AG04449 (cell line): ENCODE measurements at regions not wholly inside any gene's neighbourhood (a gene's known extent, or its start where the extent isn't known, plus 50 kb on each side); places are given as distances from the start of the nearest gene placed in this dataset.

Experiments used
- CTCF ChIA-PET: fragments of 350-600 bp; formaldehyde crosslinking; extraction: SDS; loops from one replicate; lab custom pipeline; 2021; ENCODE audit warnings: antibody characterized with exemption; lab: Yijun Ruan, JAX
- POLR2A ChIA-PET: fragments of 400-600, 350-600 bp; formaldehyde crosslinking; extraction: SDS; loops from one replicate; lab custom pipeline; 2020; ENCODE audit warnings: antibody characterized with exemption, inconsistent platforms; lab: Yijun Ruan, JAX
- DNase-seq: peaks from one replicate; pipeline ENCODE4 v3.0.0-alpha.2; 2010; ENCODE audit warnings: low read depth, low spot score
- H3K4me3 ChIP-seq: 2 replicates; pipeline ENCODE4 v1.5.1; 2011; ENCODE audit warnings: low read depth, mild to moderate bottlenecking, control low read depth, low read length
- TF ChIP-seq, protein P1 (sequence below): IDR thresholded peaks from one replicate; pipeline ENCODE4 v1.5.1; 2011; ENCODE audit warnings: mild to moderate bottlenecking, moderate library complexity, low read length, control low read depth, inconsistent platforms; ENCODE audit not compliant: insufficient read depth; ENCODE audit errors: missing control alignments

GRCh38 chr4:162959046-162959445 is 207.6 kb downstream of the NAF1 start:
- TF ChIP-seq, protein P1, sequence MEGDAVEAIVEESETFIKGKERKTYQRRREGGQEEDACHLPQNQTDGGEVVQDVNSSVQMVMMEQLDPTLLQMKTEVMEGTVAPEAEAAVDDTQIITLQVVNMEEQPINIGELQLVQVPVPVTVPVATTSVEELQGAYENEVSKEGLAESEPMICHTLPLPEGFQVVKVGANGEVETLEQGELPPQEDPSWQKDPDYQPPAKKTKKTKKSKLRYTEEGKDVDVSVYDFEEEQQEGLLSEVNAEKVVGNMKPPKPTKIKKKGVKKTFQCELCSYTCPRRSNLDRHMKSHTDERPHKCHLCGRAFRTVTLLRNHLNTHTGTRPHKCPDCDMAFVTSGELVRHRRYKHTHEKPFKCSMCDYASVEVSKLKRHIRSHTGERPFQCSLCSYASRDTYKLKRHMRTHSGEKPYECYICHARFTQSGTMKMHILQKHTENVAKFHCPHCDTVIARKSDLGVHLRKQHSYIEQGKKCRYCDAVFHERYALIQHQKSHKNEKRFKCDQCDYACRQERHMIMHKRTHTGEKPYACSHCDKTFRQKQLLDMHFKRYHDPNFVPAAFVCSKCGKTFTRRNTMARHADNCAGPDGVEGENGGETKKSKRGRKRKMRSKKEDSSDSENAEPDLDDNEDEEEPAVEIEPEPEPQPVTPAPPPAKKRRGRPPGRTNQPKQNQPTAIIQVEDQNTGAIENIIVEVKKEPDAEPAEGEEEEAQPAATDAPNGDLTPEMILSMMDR = no peak
- ChIA-PET CTCF (interaction anchor here (1.1 kb wide), 1 partner anchor 461 kb away, joined by 3 read pairs; no protein-coding TSS in a partner anchor), POLR2A (no interaction called here)
- no peak for DNase-seq
- H3K4me3 ChIP-seq = no peak overlapping the region

DNA sequence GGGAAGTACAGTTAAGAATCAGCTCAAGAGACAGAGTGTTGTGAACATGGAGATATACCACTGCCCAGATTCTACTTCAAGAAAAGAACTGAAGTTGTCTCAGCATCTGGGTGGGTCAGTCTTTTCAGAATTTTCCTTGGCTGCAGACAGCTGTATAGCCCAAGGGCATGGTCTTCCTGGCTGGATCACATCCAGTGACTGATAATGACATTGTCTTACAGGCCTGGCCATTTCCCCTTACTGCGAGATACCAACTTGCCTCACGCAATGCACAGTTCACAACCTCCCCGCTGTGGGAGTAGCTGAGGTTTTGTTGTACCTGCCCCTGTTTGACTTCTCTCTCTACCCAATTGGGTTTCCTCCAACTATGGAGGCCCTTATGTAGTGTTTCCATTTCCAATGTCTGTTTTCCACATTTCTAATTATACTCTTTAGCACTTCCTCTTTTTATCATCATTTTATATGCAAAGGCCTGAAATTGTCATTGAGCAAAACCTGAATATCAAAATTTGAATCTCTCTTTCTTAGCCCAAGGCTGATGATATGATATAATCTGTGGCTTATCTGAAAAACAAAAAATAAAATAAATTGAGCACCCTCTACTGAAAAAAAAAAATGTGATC is 209.1 kb downstream of the NAF1 start:
- POLR2A ChIA-PET = no interaction called here
- no peak for DNase-seq
- no peak overlapping the region for H3K4me3 ChIP-seq
- CTCF ChIA-PET = no interaction called here
- TF ChIP-seq, protein P1 = no peak

GRCh38 chr4:162954976-162955375 is 211.7 kb downstream of the NAF1 start:
- H3K4me3 ChIP-seq = no peak overlapping the region
- DNase-seq = no peak
- ChIA-PET CTCF (no interaction called here), POLR2A (no interaction called here)
- TF ChIP-seq, protein P1 = no peak

- no peak overlapping the region for H3K4me3 ChIP-seq
- TF ChIP-seq, protein P1 = no peak
- POLR2A ChIA-PET = no interaction called here
- no peak for DNase-seq
- CTCF ChIA-PET = no interaction called here
Measured at GRCh38 chr4:162952232-162952631, 214.5 kb downstream of the NAF1 start.

DNA sequence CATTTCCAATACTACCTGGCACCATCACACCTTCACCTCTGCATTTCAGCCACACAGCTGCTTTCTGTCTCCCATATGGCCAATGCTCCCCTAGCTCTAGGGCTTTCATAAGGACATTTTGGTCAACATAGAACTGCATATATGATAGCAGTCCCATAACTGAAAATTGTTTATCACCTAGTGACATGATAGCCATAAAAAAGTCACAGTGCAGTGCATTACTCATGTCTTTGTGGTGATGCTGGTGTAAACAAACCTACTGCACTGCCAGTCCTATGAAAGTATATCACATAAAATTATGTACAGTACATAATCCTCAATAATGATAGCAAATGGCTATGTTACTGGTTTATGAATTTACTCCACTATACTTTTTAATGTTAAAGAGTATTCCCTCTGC is 221.0 kb downstream of the NAF1 start:
- H3K4me3 ChIP-seq = no peak overlapping the region
- TF ChIP-seq, protein P1 = no peak
- ChIA-PET POLR2A (no interaction called here), CTCF (no interaction called here)
- no peak for DNase-seq

- ChIA-PET CTCF (no interaction called here), POLR2A (no interaction called here)
- TF ChIP-seq, protein P1 = no peak
- DNase-seq = no peak
- H3K4me3 ChIP-seq = no peak overlapping the region
Measured at GRCh38 chr4:162943263-162943662, 223.4 kb downstream of the NAF1 start.
